A673 (cell line): ENCODE measurements at regions not wholly inside any gene's neighbourhood (a gene's known extent, or its start where the extent isn't known, plus 50 kb on each side); places are given as distances from the start of the nearest gene placed in this dataset.

Source experiments
- BruUV-seq: library from RNA; stranded (reverse); fragments of 400-500 nt; replicated peaks from 2 replicates; lab custom pipeline; 2021; lab: Mats Ljungman, UMichigan
- CTCF ChIA-PET: fragments of 300-600 bp; sonication (Branson Sonifier 250); formaldehyde crosslinking; loops from one replicate; lab custom pipeline; 2022; ENCODE audit warnings: antibody characterized with exemption; lab: Charles Lee
- POLR2A ChIA-PET: fragments of 300-600 bp; sonication (Branson Sonifier 250); formaldehyde crosslinking; loops from one replicate; lab custom pipeline; 2022; ENCODE audit warnings: antibody characterized with exemption; ENCODE audit not compliant: low non-redundant PET; lab: Charles Lee
- DNase-seq: peaks from one replicate; pipeline ENCODE4 v3.0.0-alpha.2; 2015; ENCODE audit warnings: low spot score
- H3K27ac ChIP-seq: fragments of 200-600 bp; sonication (generic); 2 replicates; pipeline ENCODE4 v1.5.1; 2016; ENCODE audit warnings: mixed run types, low read depth, mild to moderate bottlenecking, mixed read lengths, antibody characterized with exemption, low read length; ENCODE audit not compliant: poor library complexity, severe bottlenecking
- H3K27me3 ChIP-seq: fragments of 200-600 bp; sonication (generic); replicated peaks from 2 replicates; pipeline ENCODE4 v1.6.1; 2017; ENCODE audit warnings: mixed run types, low read depth, mild to moderate bottlenecking, mixed read lengths, antibody characterized with exemption, low read length; ENCODE audit not compliant: insufficient read depth, poor library complexity
- H3K36me3 ChIP-seq: fragments of 200-600 bp; sonication (generic); 2 replicates; pipeline ENCODE4 v1.6.1; 2016; ENCODE audit warnings: mixed run types, mild to moderate bottlenecking, mixed read lengths, antibody characterized with exemption, low read length; ENCODE audit not compliant: insufficient read depth, poor library complexity, severe bottlenecking
- H3K4me1 ChIP-seq: fragments of 200-600 bp; sonication (generic); 2 replicates; pipeline ENCODE4 v1.6.1; 2017; ENCODE audit warnings: mixed run types, mild to moderate bottlenecking, mixed read lengths, antibody characterized with exemption, low read length; ENCODE audit not compliant: insufficient read depth, poor library complexity, severe bottlenecking
- H3K4me3 ChIP-seq: fragments of 200-600 bp; sonication (generic); 2 replicates; pipeline ENCODE4 v1.5.1; 2016; ENCODE audit warnings: low read depth, mixed run types, mild to moderate bottlenecking, mixed read lengths, low read length; ENCODE audit not compliant: poor library complexity, severe bottlenecking
- H3K9me3 ChIP-seq: fragments of 200-600 bp; sonication (generic); 2 replicates; pipeline ENCODE4 v1.6.1; 2016; ENCODE audit warnings: mixed run types, low read depth, mild to moderate bottlenecking, mixed read lengths, antibody characterized with exemption, low read length; ENCODE audit not compliant: poor library complexity, severe bottlenecking
- EZH2 ChIP-seq: fragments of 200-600 bp; sonication (generic); IDR thresholded peaks from 2 replicates; pipeline ENCODE4 v1.6.1; 2017; ENCODE audit warnings: borderline replicate concordance, low read depth, mild to moderate bottlenecking, mixed read lengths, antibody characterized with exemption, low read length; ENCODE audit not compliant: poor library complexity, severe bottlenecking
- intact Hi-C: fragments of 100-400 bp; cut with micrococcal nuclease; formaldehyde crosslinking; loops from one replicate; pipeline ENCODE4 v1.10.0; 2022; ENCODE audit not compliant: unreplicated experiment
- TF ChIP-seq, protein P1 (sequence below): fragments of 300-800, 200-600 bp; sonication (generic); conservative IDR thresholded peaks from 2 replicates; pipeline ENCODE4 v1.5.1; 2017; ENCODE audit warnings: low read depth, mild to moderate bottlenecking, antibody characterized with exemption, low read length, moderate library complexity, mixed read lengths

DNA sequence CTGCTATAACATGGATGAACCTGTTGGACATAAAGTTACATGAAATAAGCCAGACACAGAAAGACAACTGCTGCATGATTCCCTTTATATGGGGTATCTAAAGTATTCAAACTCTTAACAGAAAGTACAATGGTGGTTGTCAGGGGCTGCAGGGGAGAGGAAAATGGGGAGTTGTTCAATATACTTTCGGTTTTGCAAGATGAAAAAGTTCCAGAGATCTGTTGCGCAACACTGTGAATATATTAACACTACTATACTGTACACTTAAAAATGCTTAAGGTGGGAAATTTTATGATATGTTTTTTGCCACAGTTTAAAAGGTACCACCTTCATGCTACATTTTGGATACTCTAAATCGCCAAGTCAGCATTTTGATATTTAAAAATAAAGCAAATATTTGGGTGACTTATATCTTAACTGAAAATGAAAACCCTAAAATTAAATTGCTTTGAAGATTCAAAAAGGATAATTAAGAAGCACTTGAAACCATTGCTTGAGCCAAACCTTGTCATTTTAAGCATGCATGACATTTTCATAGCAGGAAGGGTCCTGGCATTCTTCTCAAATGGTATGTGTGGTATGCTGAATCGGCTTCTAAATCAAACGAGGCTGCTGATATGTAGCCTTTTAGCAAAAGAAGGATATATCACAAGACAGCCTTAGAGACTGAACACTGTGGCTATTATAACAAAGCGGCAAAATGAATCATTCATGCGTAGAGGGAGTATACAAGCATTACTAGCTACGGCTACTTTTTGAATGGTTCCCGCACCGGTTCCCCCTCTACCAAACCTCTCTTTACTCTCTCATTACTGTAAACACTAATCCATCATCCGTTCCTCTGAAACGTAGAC is 607.1 kb upstream of the DIPK2B start:
- no peaks in the 10 kb centered on the region for H3K27me3 ChIP-seq
- DNase-seq: peak; percentile 71
- H3K9me3 ChIP-seq: no peaks in the 10 kb centered on the region
- H3K36me3 ChIP-seq: no peaks in the 10 kb centered on the region
- TF ChIP-seq EZH2: no peak
- TF ChIP-seq, protein P1, sequence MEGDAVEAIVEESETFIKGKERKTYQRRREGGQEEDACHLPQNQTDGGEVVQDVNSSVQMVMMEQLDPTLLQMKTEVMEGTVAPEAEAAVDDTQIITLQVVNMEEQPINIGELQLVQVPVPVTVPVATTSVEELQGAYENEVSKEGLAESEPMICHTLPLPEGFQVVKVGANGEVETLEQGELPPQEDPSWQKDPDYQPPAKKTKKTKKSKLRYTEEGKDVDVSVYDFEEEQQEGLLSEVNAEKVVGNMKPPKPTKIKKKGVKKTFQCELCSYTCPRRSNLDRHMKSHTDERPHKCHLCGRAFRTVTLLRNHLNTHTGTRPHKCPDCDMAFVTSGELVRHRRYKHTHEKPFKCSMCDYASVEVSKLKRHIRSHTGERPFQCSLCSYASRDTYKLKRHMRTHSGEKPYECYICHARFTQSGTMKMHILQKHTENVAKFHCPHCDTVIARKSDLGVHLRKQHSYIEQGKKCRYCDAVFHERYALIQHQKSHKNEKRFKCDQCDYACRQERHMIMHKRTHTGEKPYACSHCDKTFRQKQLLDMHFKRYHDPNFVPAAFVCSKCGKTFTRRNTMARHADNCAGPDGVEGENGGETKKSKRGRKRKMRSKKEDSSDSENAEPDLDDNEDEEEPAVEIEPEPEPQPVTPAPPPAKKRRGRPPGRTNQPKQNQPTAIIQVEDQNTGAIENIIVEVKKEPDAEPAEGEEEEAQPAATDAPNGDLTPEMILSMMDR: no peak
- peak overlapping the region; percentile 84 for H3K27ac ChIP-seq
- BruUV-seq: no TSS peak
- H3K4me3 ChIP-seq: peak overlapping the region; percentile 23
- ChIA-PET POLR2A (interaction anchor here (0.6 kb wide), 1 partner anchor 38 kb away, joined by 4 read pairs; no protein-coding TSS in a partner anchor), CTCF (interaction anchor here (0.8 to 1.2 kb wide), 2 partner anchors 16 to 569 kb away, joined by 3 to 4 read pairs; no protein-coding TSS in a partner anchor)
- intact Hi-C loops: no loop called here
- H3K4me1 ChIP-seq: peaks cover 32% of the 10 kb centered on the region

DNA sequence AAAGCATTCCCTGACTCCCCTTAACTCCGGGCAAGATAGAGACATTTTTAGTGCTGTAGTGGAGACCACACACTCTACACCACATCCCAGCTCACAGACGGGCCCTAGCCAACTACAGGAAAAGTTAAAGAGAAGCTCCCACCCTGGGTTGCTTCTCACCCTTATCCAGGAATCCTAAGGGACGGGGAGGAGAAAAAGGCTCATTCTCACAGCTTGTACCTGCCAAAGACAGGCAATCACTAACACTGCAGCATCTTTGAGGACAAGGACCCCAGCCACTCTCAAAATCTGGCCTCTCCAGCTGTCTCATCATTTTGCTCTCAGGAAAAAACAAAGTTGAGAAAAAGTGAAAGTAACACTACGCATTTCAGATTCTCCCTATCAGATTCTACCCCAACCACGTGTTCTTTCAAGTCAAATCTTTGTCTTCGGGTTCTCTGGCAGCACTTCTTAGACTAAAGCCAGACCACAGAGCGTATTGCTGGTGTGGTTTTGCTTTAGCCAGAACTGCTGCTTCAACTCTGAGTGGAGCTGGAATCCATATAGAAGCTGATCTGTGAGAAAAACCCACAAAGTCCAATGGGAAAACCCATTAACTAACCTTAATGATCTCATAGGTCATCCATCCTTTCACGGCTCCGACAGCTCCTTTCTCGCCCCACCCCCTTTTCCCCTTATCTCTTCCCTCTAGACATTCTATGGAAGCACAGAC is 605.9 kb upstream of the DIPK2B start:
- Histone ChIP-seq H3K4me3 (no peak overlapping the region), H3K9me3 (no peaks in the 10 kb centered on the region), H3K36me3 (no peaks in the 10 kb centered on the region), H3K27ac (peak overlapping the region; percentile 28), H3K27me3 (no peaks in the 10 kb centered on the region), H3K4me1 (peaks cover 42% of the 10 kb centered on the region)
- TF ChIP-seq, protein P1: no peak
- no peak for TF ChIP-seq EZH2
- no TSS peak for BruUV-seq
- ChIA-PET POLR2A (no interaction called here), CTCF (no interaction called here)
- intact Hi-C loops: no loop called here
- no peak for DNase-seq

GRCh38 chrX:45804276-45804675 is 603.6 kb upstream of the DIPK2B start:
- POLR2A ChIA-PET: no interaction called here
- CTCF ChIA-PET: no interaction called here
- H3K27me3 ChIP-seq: no peaks in the 10 kb centered on the region
- peaks cover 53% of the 10 kb centered on the region for H3K4me1 ChIP-seq
- no TSS peak for BruUV-seq
- intact Hi-C loops: no loop called here
- no peaks in the 10 kb centered on the region for H3K9me3 ChIP-seq
- no peak overlapping the region for H3K4me3 ChIP-seq
- H3K27ac ChIP-seq: no peak overlapping the region
- TF ChIP-seq, protein P1: no peak
- TF ChIP-seq EZH2: no peak
- H3K36me3 ChIP-seq: no peaks in the 10 kb centered on the region
- no peak for DNase-seq
